ENCODE measurements at regions not wholly inside any gene's neighbourhood (a gene's known extent, or its start where the extent isn't known, plus 50 kb on each side); places are given as distances from the start of the nearest gene placed in this dataset.

GRCh38 chr2:23106242-23106785, 278.7 kb upstream of the KLHL29 start:
- TF ChIP-seq ZFX (IDR thresholded peaks at IDR 0.05) (no peak), JUND (IDR thresholded peaks at IDR 0.05) (no peak), REST (IDR thresholded peaks at IDR 0.05; ENCODE audit: low read depth) (no peak), EZH2 (IDR thresholded peaks at IDR 0.05) (no peak), CTCF (IDR thresholded peaks at IDR 0.05 in 2 of 3, conservative IDR thresholded peaks at IDR 0.05 in 1 of 3; ENCODE audit: borderline replicate concordance in 1 of 3, insufficient read depth in 1 of 3, low read depth in 2 of 3, low read length in 2 of 3) (no peak), POLR2A (IDR thresholded peaks at IDR 0.05; ENCODE audit: borderline replicate concordance, extremely low read depth, insufficient read depth, insufficient read length) (no peak), FOSL1 (IDR thresholded peaks at IDR 0.05; ENCODE audit: low read depth) (no peak), EZH2phosphoT487 (IDR thresholded peaks at IDR 0.05; ENCODE audit: borderline replicate concordance) (no peak), POLR2AphosphoS5 (IDR thresholded peaks at IDR 0.05; ENCODE audit: low read depth, low read length) (no peak), RAD21 (IDR thresholded peaks at IDR 0.05; ENCODE audit: low read depth) (no peak)
